Hepatocyte (in vitro differentiated cells): ENCODE measurements at regions not wholly inside any gene's neighbourhood (a gene's known extent, or its start where the extent isn't known, plus 50 kb on each side); places are given as distances from the start of the nearest gene placed in this dataset.

Experiments used
- CTCF ChIP-seq: fragments of 200-600 bp; sonication (generic); IDR thresholded peaks from 2 replicates; pipeline ENCODE4 v1.5.1; 2016; ENCODE audit warnings: antibody characterized with exemption, mild to moderate bottlenecking; ENCODE audit not compliant: poor library complexity
- EZH2 ChIP-seq: fragments of 200-600 bp; sonication (generic); IDR thresholded peaks from 2 replicates; pipeline ENCODE4 v1.6.1; 2016; ENCODE audit warnings: antibody characterized with exemption, mild to moderate bottlenecking, borderline replicate concordance
- EZH2phosphoT487 ChIP-seq: fragments of 200-600 bp; sonication (generic); IDR thresholded peaks from one replicate; pipeline ENCODE4 v1.6.1; 2018; ENCODE audit warnings: antibody characterized with exemption, mild to moderate bottlenecking, low read depth, moderate library complexity; ENCODE audit not compliant: unreplicated experiment, severe bottlenecking

- TF ChIP-seq EZH2phosphoT487: no peak
- TF ChIP-seq CTCF: no peak
- no peak for TF ChIP-seq EZH2
Measured at GRCh38 chr12:54719691-54720090, 71.5 kb upstream of the DCD start.
